GM12878 (cell line): ENCODE measurements at regions not wholly inside any gene's neighbourhood (a gene's known extent, or its start where the extent isn't known, plus 50 kb on each side); places are given as distances from the start of the nearest gene placed in this dataset.
A peak's percentile ranks its signal among the peaks of the same experiment; 100 is the strongest.

Experiments used
- ATAC-seq: fragments of 200-7000 bp; cut with Tn5 transposase; 3 replicates; pipeline ENCODE4 v1.9.1; 2020; ENCODE audit warnings: mild to moderate bottlenecking, moderate library complexity
- BruUV-seq: library from RNA; stranded (reverse); fragments of 400-500 nt; replicated peaks from 2 replicates; lab custom pipeline; 2021; lab: Mats Ljungman, UMichigan
- CTCF ChIA-PET: fragments of 300-600 bp; sonication (Branson Sonifier 250); formaldehyde crosslinking; extraction: SDS; loops from one replicate; lab custom pipeline; 2021; ENCODE audit warnings: inconsistent platforms; lab: Yijun Ruan, JAX
- POLR2A ChIA-PET: fragments of 350-600 bp; formaldehyde crosslinking; extraction: SDS; loops from one replicate; lab custom pipeline; 2021; ENCODE audit warnings: inconsistent platforms; lab: Charles Lee
- RAD21 ChIA-PET: fragments of 300-600 bp; sonication (Branson Sonifier 250); formaldehyde crosslinking; loops from one replicate; lab custom pipeline; 2023; ENCODE audit warnings: antibody characterized with exemption; ENCODE audit not compliant: unreplicated experiment; lab: Charles Lee
- SMC1A ChIA-PET: fragments of 300-600 bp; sonication (Branson Sonifier 250); formaldehyde crosslinking; loops from one replicate; lab custom pipeline; 2023; ENCODE audit not compliant: unreplicated experiment, uncharacterized antibody; lab: Charles Lee
- DNase-seq: peaks from one replicate; pipeline ENCODE4 v3.0.0-alpha.2; 2011; ENCODE audit warnings: low read depth, low spot score
- FAIRE-seq: peaks from 3 replicates; lab custom pipeline; 2011; peaks lifted over from hg19 to GRCh38; lab: Jason Lieb, UNC
- H2AFZ ChIP-seq: 2 replicates; pipeline ENCODE4 v1.6.0; 2011; ENCODE audit warnings: low read depth, low read length, control low read depth; ENCODE audit not compliant: control insufficient read depth
- H3K27ac ChIP-seq: 2 replicates; pipeline ENCODE4 v1.5.1; 2011; ENCODE audit warnings: control low read depth; ENCODE audit not compliant: control insufficient read depth, insufficient read depth
- H3K27me3 ChIP-seq, 2 experiments: replicated peaks in 1 of 2; 2 replicates each; pipeline versions ENCODE4 v1.6.0 to v1.6.1; 2011; ENCODE audit warnings: low read length in 1 of 2; ENCODE audit not compliant: control insufficient read depth in 2 of 2, insufficient read depth in 2 of 2
- H3K36me3 ChIP-seq, 2 experiments: 2 replicates each; pipeline ENCODE4 v1.5.1; 2011; ENCODE audit warnings: low read length in 1 of 2; ENCODE audit not compliant: control insufficient read depth in 2 of 2, insufficient read depth in 2 of 2
- H3K4me1 ChIP-seq: 2 replicates; pipeline ENCODE4 v1.6.1; 2011; ENCODE audit warnings: mild to moderate bottlenecking, low read length, moderate library complexity, mixed read lengths; ENCODE audit not compliant: control insufficient read depth, insufficient read depth
- H3K4me2 ChIP-seq: 2 replicates; pipeline ENCODE4 v1.6.0; 2011; ENCODE audit warnings: control low read depth; ENCODE audit not compliant: control insufficient read depth, insufficient read depth
- H3K4me3 ChIP-seq: fragments of 200-600 bp; sonication (generic); 2 replicates; pipeline ENCODE4 v1.5.1; 2016
- H3K79me2 ChIP-seq: 2 replicates; pipeline ENCODE4 v1.6.0; 2011; ENCODE audit warnings: low read length; ENCODE audit not compliant: control insufficient read depth, insufficient read depth
- H3K9ac ChIP-seq: 2 replicates; pipeline ENCODE4 v1.8.0; 2011; ENCODE audit warnings: low read length, control low read depth, mixed read lengths; ENCODE audit not compliant: control insufficient read depth, insufficient read depth
- H3K9me3 ChIP-seq: replicated peaks from 3 replicates; pipeline ENCODE4 v1.5.1; 2011; ENCODE audit warnings: mild to moderate bottlenecking, low read length; ENCODE audit not compliant: control insufficient read depth, insufficient read depth
- H4K20me1 ChIP-seq: 2 replicates; pipeline ENCODE4 v1.6.0; 2011; ENCODE audit not compliant: control insufficient read depth, insufficient read depth
- ATF3 ChIP-seq: IDR thresholded peaks from 2 replicates; pipeline ENCODE4 v1.6.1; 2011; ENCODE audit warnings: low read depth, mild to moderate bottlenecking, low read length, moderate library complexity, borderline replicate concordance; ENCODE audit errors: extremely low read depth
- BHLHE40 ChIP-seq, 2 experiments: fragments of 450-650 bp in 1 of 2; IDR thresholded peaks; 2 replicates each; pipeline ENCODE4 v1.6.1; 2011 to 2017; ENCODE audit warnings: low read depth in 2 of 2, borderline replicate concordance in 1 of 2, improper control_type of control experiment in 1 of 2, low read length in 1 of 2, mild to moderate bottlenecking in 1 of 2
- CBX5 ChIP-seq: sonication (generic); IDR thresholded peaks from 2 replicates; pipeline ENCODE4 v1.6.1; 2016; ENCODE audit warnings: low read depth, moderate library complexity, mild to moderate bottlenecking, inconsistent platforms
- CEBPB ChIP-seq, 2 experiments: fragments of 150-350 bp in 1 of 2; IDR thresholded peaks; 2 replicates each; pipeline ENCODE4 v1.6.1; 2012 to 2014; ENCODE audit warnings: low read depth in 2 of 2, low read length in 2 of 2, borderline replicate concordance in 1 of 2, inconsistent platforms in 1 of 2
- CREM ChIP-seq: IDR thresholded peaks from 2 replicates; pipeline ENCODE4 v1.6.1; 2014; ENCODE audit warnings: antibody characterized with exemption, low read depth
- EGR1 ChIP-seq, 2 experiments: IDR thresholded peaks; 1 replicate in 1 of 2; 2 replicates in 1 of 2; pipeline ENCODE4 v1.6.1; 2011 to 2012; ENCODE audit warnings: low read depth in 2 of 2, low read length in 2 of 2, borderline replicate concordance in 1 of 2, mild to moderate bottlenecking in 1 of 2, moderate library complexity in 1 of 2
- ETV6 ChIP-seq, 2 experiments: fragments of 450-650 bp in 1 of 2; IDR thresholded peaks in 1 of 2; conservative IDR thresholded peaks in 1 of 2; 2 replicates each; pipeline ENCODE4 v1.6.1; 2014; ENCODE audit warnings: antibody characterized with exemption in 1 of 2, borderline replicate concordance in 1 of 2, low read depth in 1 of 2, mild to moderate bottlenecking in 1 of 2, moderate library complexity in 1 of 2
- IKZF1 ChIP-seq: fragments of 450-650 bp; conservative IDR thresholded peaks from 2 replicates; pipeline ENCODE4 v1.6.1; 2017; ENCODE audit warnings: antibody characterized with exemption, mild to moderate bottlenecking
- IKZF2 ChIP-seq, 2 experiments: fragments of 450-650 bp; IDR thresholded peaks; 2 replicates each; pipeline ENCODE4 v1.6.1; 2017; ENCODE audit warnings: mild to moderate bottlenecking in 2 of 2, moderate library complexity in 2 of 2
- IRF4 ChIP-seq: IDR thresholded peaks from 2 replicates; pipeline ENCODE4 v1.6.1; 2011; ENCODE audit warnings: low read depth, low read length
- JUNB ChIP-seq: IDR thresholded peaks from 2 replicates; pipeline ENCODE4 v1.6.1; 2016; ENCODE audit warnings: antibody characterized with exemption, mild to moderate bottlenecking
- KLF5 ChIP-seq: fragments of 450-650 bp; IDR thresholded peaks from 2 replicates; pipeline ENCODE4 v1.6.1; 2014; ENCODE audit warnings: mild to moderate bottlenecking; ENCODE audit not compliant: partially characterized antibody
- MEF2B ChIP-seq: fragments of 450-650 bp; IDR thresholded peaks from 2 replicates; pipeline ENCODE4 v1.6.1; 2018; ENCODE audit warnings: mild to moderate bottlenecking, moderate library complexity; ENCODE audit not compliant: partially characterized antibody, poor library complexity, severe bottlenecking
- MTA2 ChIP-seq: fragments of 450-650 bp; IDR thresholded peaks from 2 replicates; pipeline ENCODE4 v1.6.1; 2016; ENCODE audit warnings: low read depth, mild to moderate bottlenecking, moderate library complexity
- NBN ChIP-seq: fragments of 450-650 bp; IDR thresholded peaks from 2 replicates; pipeline ENCODE4 v1.6.1; 2016
- NR2F1 ChIP-seq: fragments of 450-650 bp; conservative IDR thresholded peaks from 2 replicates; pipeline ENCODE4 v1.6.1; 2017; ENCODE audit warnings: mild to moderate bottlenecking
- RBBP5 ChIP-seq: fragments of 200-600 bp; sonication (generic); conservative IDR thresholded peaks from 2 replicates; pipeline ENCODE4 v1.6.1; 2016
- RCOR1 ChIP-seq: conservative IDR thresholded peaks from 2 replicates; pipeline ENCODE4 v1.6.1; 2012; ENCODE audit warnings: low read depth, low read length, improper control_type of control experiment
- RUNX3 ChIP-seq: IDR thresholded peaks from 2 replicates; pipeline ENCODE4 v1.6.1; 2012; ENCODE audit warnings: low read length, inconsistent platforms
- SREBF1 ChIP-seq: IDR thresholded peaks from 2 replicates; pipeline ENCODE4 v1.6.1; 2012; ENCODE audit warnings: mild to moderate bottlenecking, low read length
- ZBED1 ChIP-seq: IDR thresholded peaks from 2 replicates; pipeline ENCODE4 v1.6.1; 2016; ENCODE audit warnings: borderline replicate concordance
- WGBS: methylation state at CpG from one replicate; pipeline ENCODE4 v1.1.6; 2016; ENCODE audit warnings: low lambda C conversion rate; ENCODE audit not compliant: insufficient replicate concordance, insufficient coverage; ENCODE audit errors: missing lambda C conversion rate; 5-methylcytosine and 5-hydroxymethylcytosine counted together
- in situ Hi-C: fragments of 300-500 bp; cut with MboI; formaldehyde crosslinking; loops from 9 replicates; pipeline ENCODE4 v1.14.3; 2018; ENCODE audit warnings: mixed read lengths
- intact Hi-C: fragments of 100-400 bp; cut with micrococcal nuclease; formaldehyde crosslinking; loops from one replicate; pipeline ENCODE4 v1.14.2; 2022; ENCODE audit not compliant: unreplicated experiment
- TF ChIP-seq, protein P1 (sequence below): IDR thresholded peaks from 2 replicates; pipeline ENCODE4 v1.6.1; 2011; ENCODE audit warnings: borderline replicate concordance, low read depth, mild to moderate bottlenecking, moderate library complexity, mixed read lengths, low read length; ENCODE audit not compliant: insufficient read depth; ENCODE audit errors: extremely low read length
- TF ChIP-seq, protein P2 (sequence below): fragments of 450-650 bp; IDR thresholded peaks from 2 replicates; pipeline ENCODE4 v1.6.1; 2017; ENCODE audit warnings: low read depth, mild to moderate bottlenecking, moderate library complexity

DNA sequence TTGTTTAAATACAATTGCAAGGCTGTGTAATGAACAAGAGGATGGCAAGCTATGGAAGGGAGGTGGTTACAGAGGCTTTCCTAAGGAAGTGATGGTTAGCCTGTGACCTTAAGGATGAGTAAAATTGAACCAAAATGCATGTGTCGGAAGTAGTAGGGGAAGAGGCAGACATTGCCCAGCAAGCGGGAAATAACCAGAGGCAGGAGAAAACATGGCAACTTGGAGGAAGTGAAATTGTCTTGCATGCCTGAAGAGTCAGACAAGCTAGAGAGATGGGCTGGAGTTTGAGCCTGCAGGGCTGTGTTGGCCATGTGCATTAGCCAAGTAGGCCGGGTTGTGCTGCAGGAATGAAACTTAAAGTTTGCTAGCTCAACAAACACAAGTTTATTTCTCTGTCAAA lies 96.2 kb downstream of the BTG1 start:
- FAIRE-seq (peak; percentile 57), DNase-seq (peak; percentile 74), ATAC-seq (peak; percentile 80)
- ChIA-PET RAD21 (interaction anchor here (0.9 to 6.3 kb wide), 17 partner anchors 8 to 238 kb away, joined by 3 to 36 read pairs (median 7); partner anchors contain the start of gene BTG1), POLR2A (interaction anchor here (0.5 to 3.6 kb wide), 13 partner anchors 9 to 507 kb away, joined by 3 to 19 read pairs (median 4); no protein-coding TSS in a partner anchor), CTCF (interaction anchor here (0.6 to 2.3 kb wide), 8 partner anchors 9 to 237 kb away, joined by 3 to 7 read pairs (median 6); no protein-coding TSS in a partner anchor), SMC1A (interaction anchor here (0.7 to 7.5 kb wide), 26 partner anchors 8 to 398 kb away, joined by 3 to 95 read pairs (median 5); partner anchors contain the start of gene BTG1)
- H3K9ac ChIP-seq = no peak overlapping the region
- BruUV-seq = no TSS peak
- H4K20me1 ChIP-seq = no peaks in the 10 kb centered on the region
- no peaks in the 10 kb centered on the region for H3K9me3 ChIP-seq
- peak overlapping the region; percentile 23; the same call in 1 of the 2 replicates for H3K4me2 ChIP-seq
- H3K4me3 ChIP-seq = no peak overlapping the region
- 19% methylated on average over 3 of the region's 3 CpGs for whole genome bisulfite sequencing
- H3K79me2 ChIP-seq = no peaks in the 10 kb centered on the region
- H3K27ac ChIP-seq = no peak overlapping the region
- peak overlapping the region; percentile 52; the same call in 1 of the 2 replicates for H2AFZ ChIP-seq
- H3K36me3 ChIP-seq = no peaks in the 10 kb centered on the region
- H3K4me1 ChIP-seq = peaks cover 24% of the 10 kb centered on the region
- in situ Hi-C loops = no loop called here
- no peaks in the 10 kb centered on the region for H3K27me3 ChIP-seq
- intact Hi-C loops = loop anchor here (5.0 kb wide), 1 partner anchor 83 kb away; no protein-coding TSS in a partner anchor
- TF ChIP-seq, protein P1, sequence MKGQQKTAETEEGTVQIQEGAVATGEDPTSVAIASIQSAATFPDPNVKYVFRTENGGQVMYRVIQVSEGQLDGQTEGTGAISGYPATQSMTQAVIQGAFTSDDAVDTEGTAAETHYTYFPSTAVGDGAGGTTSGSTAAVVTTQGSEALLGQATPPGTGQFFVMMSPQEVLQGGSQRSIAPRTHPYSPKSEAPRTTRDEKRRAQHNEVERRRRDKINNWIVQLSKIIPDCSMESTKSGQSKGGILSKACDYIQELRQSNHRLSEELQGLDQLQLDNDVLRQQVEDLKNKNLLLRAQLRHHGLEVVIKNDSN = no peak
- TF ChIP-seq IKZF1 (peak; percentile 84), ATF3 (no peak), SREBF1 (no peak), ETV6 (conservative IDR thresholded peaks at IDR 0.05 in 1 of 2, IDR thresholded peaks at IDR 0.05 in 1 of 2; ENCODE audit: borderline replicate concordance in 1 of 2, low read depth in 1 of 2) (peak in 1 of 2 experiments; percentile 98; a peak in 2 of 4 replicates), CEBPB (IDR thresholded peaks at IDR 0.05; ENCODE audit: borderline replicate concordance in 1 of 2, low read depth in 2 of 2, low read length in 2 of 2) (no peak), KLF5 (no peak), RBBP5 (no peak), RCOR1 (no peak), RUNX3 (peak; percentile 78), EGR1 (IDR thresholded peaks at IDR 0.05; ENCODE audit: borderline replicate concordance in 1 of 2, low read depth in 2 of 2, low read length in 2 of 2) (peak in 1 of 2 experiments; percentile 55; a peak in 1 of 3 replicates), NBN (peak; percentile 46), NR2F1 (peak; percentile 67), IKZF2 (IDR thresholded peaks at IDR 0.05) (peak; percentile 81 to 88), BHLHE40 (IDR thresholded peaks at IDR 0.05; ENCODE audit: borderline replicate concordance in 1 of 2, low read depth in 2 of 2, low read length in 1 of 2) (peak; percentile 28 to 40; a peak in 2 of 4 replicates), CBX5 (0 out of 2 replicates have a peak, but pooled peaks have one; percentile 62), IRF4 (peak; percentile 73), CREM (peak; percentile 44; the same call in 1 of the 2 replicates), MTA2 (peak; percentile 53; the same call in 1 of the 2 replicates), JUNB (peak; percentile 64), MEF2B (peak; percentile 30), ZBED1 (no peak)
- TF ChIP-seq, protein P2, sequence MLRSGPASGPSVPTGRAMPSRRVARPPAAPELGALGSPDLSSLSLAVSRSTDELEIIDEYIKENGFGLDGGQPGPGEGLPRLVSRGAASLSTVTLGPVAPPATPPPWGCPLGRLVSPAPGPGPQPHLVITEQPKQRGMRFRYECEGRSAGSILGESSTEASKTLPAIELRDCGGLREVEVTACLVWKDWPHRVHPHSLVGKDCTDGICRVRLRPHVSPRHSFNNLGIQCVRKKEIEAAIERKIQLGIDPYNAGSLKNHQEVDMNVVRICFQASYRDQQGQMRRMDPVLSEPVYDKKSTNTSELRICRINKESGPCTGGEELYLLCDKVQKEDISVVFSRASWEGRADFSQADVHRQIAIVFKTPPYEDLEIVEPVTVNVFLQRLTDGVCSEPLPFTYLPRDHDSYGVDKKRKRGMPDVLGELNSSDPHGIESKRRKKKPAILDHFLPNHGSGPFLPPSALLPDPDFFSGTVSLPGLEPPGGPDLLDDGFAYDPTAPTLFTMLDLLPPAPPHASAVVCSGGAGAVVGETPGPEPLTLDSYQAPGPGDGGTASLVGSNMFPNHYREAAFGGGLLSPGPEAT = peak; percentile 40; the same call in 1 of the 2 replicates
